ENCODE measurements at regions not wholly inside any gene's neighbourhood (a gene's known extent, or its start where the extent isn't known, plus 50 kb on each side); places are given as distances from the start of the nearest gene placed in this dataset.

- TF ChIP-seq CTCF (IDR thresholded peaks at IDR 0.05; ENCODE audit: low read length): no peak
- TF ChIP-seq EZH2 (IDR thresholded peaks at IDR 0.05; ENCODE audit: borderline replicate concordance, low read length): no peak
- Histone ChIP-seq H3F3A (ENCODE audit: insufficient read depth, low read length) (no peaks in the 10 kb centered on the region), H4K20me1 (ENCODE audit: insufficient read depth, low read length) (no peaks in the 10 kb centered on the region), H3K4me2 (ENCODE audit: low read length) (no peak overlapping the region), H3K27ac (ENCODE audit: low read depth, low read length, poor library complexity, severe bottlenecking) (no peak overlapping the region), H3K79me2 (ENCODE audit: insufficient read depth, low read length) (no peaks in the 10 kb centered on the region), H3K36me3 (ENCODE audit: insufficient read depth, low read length) (no peaks in the 10 kb centered on the region), H3K4me1 (ENCODE audit: insufficient read depth, low read length, severe bottlenecking) (no peaks in the 10 kb centered on the region), H3K9ac (ENCODE audit: low read length) (no peak overlapping the region), H3K27me3 (ENCODE audit: insufficient read depth, low read length) (no peaks in the 10 kb centered on the region), H3K9me2 (ENCODE audit: low read depth, low read length) (no peaks in the 10 kb centered on the region), H3K9me3 (ENCODE audit: low read length) (no peaks in the 10 kb centered on the region), H2AFZ (ENCODE audit: low read length) (no peak overlapping the region), H3K4me3 (ENCODE audit: low read depth, low read length, poor library complexity, severe bottlenecking) (no peak overlapping the region)
These were observed 76.7 kb upstream of the FST start for GRCh38 chr5:53403758-53404157.

GRCh38 chr5:53405396-53405795 is 75.0 kb upstream of the FST start:
- Histone ChIP-seq H3K27me3 (ENCODE audit: insufficient read depth, low read length) (no peaks in the 10 kb centered on the region), H3K4me3 (ENCODE audit: low read depth, low read length, poor library complexity, severe bottlenecking) (no peak overlapping the region), H3K79me2 (ENCODE audit: insufficient read depth, low read length) (no peaks in the 10 kb centered on the region), H2AFZ (ENCODE audit: low read length) (no peak overlapping the region), H3K36me3 (ENCODE audit: insufficient read depth, low read length) (no peaks in the 10 kb centered on the region), H3K9me3 (ENCODE audit: low read length) (no peaks in the 10 kb centered on the region), H3K4me1 (ENCODE audit: insufficient read depth, low read length, severe bottlenecking) (no peaks in the 10 kb centered on the region), H3F3A (ENCODE audit: insufficient read depth, low read length) (no peaks in the 10 kb centered on the region), H3K9ac (ENCODE audit: low read length) (no peak overlapping the region), H4K20me1 (ENCODE audit: insufficient read depth, low read length) (no peaks in the 10 kb centered on the region), H3K9me2 (ENCODE audit: low read depth, low read length) (no peaks in the 10 kb centered on the region), H3K27ac (ENCODE audit: low read depth, low read length, poor library complexity, severe bottlenecking) (no peak overlapping the region), H3K4me2 (ENCODE audit: low read length) (no peak overlapping the region)
- no peak for TF ChIP-seq CTCF (IDR thresholded peaks at IDR 0.05; ENCODE audit: low read length)
- TF ChIP-seq EZH2 (IDR thresholded peaks at IDR 0.05; ENCODE audit: borderline replicate concordance, low read length): no peak

GRCh38 chr5:53406630-53407316 is 73.7 kb upstream of the FST start:
- no peak overlapping the region for H3K9ac ChIP-seq (ENCODE audit: low read length)
- no peaks in the 10 kb centered on the region for H3F3A ChIP-seq (ENCODE audit: insufficient read depth, low read length)
- TF ChIP-seq EZH2 (IDR thresholded peaks at IDR 0.05; ENCODE audit: borderline replicate concordance, low read length) (no peak), CTCF (IDR thresholded peaks at IDR 0.05; ENCODE audit: low read length) (no peak)
- H3K9me2 ChIP-seq (ENCODE audit: low read depth, low read length): no peaks in the 10 kb centered on the region
- no peaks in the 10 kb centered on the region for H3K4me1 ChIP-seq (ENCODE audit: insufficient read depth, low read length, severe bottlenecking)
- no peak overlapping the region for H3K4me2 ChIP-seq (ENCODE audit: low read length)
- H3K4me3 ChIP-seq (ENCODE audit: low read depth, low read length, poor library complexity, severe bottlenecking): no peak overlapping the region
- no peaks in the 10 kb centered on the region for H3K27me3 ChIP-seq (ENCODE audit: insufficient read depth, low read length)
- H3K36me3 ChIP-seq (ENCODE audit: insufficient read depth, low read length): no peaks in the 10 kb centered on the region
- no peaks in the 10 kb centered on the region for H3K9me3 ChIP-seq (ENCODE audit: low read length)
- no peaks in the 10 kb centered on the region for H3K79me2 ChIP-seq (ENCODE audit: insufficient read depth, low read length)
- H2AFZ ChIP-seq (ENCODE audit: low read length): no peak overlapping the region
- no peak overlapping the region for H3K27ac ChIP-seq (ENCODE audit: low read depth, low read length, poor library complexity, severe bottlenecking)
- no peaks in the 10 kb centered on the region for H4K20me1 ChIP-seq (ENCODE audit: insufficient read depth, low read length)
